ENCODE measurements at regions not wholly inside any gene's neighbourhood (a gene's known extent, or its start where the extent isn't known, plus 50 kb on each side); places are given as distances from the start of the nearest gene placed in this dataset.
"Not testable (repeated sequence)": the region's sequence is repeated elsewhere in the genome, so short reads cannot be mapped to it uniquely, and the experiment has no call there.

- DNase-seq, result no peak
- 97% methylated on average over 4 of the region's 6 CpGs for WGBS (ENCODE audit: insufficient coverage)
- Histone ChIP-seq H3K4me3 (ENCODE audit: control insufficient read depth in 1 of 7, extremely low read depth in 1 of 7, insufficient read depth in 4 of 7, low read depth in 2 of 7, low read length in 6 of 7) (no peak overlapping the region), H3K36me3 (ENCODE audit: control insufficient read depth in 4 of 4, insufficient read depth in 4 of 4, low read length in 3 of 4) (no peaks in the 10 kb centered on the region), H3K27me3 (replicated peaks in 2 of 5; ENCODE audit: control insufficient read depth in 4 of 5, insufficient read depth in 5 of 5, low read length in 4 of 5) (no peaks in the 10 kb centered on the region), H3K9me3 (ENCODE audit: control extremely low read depth in 1 of 5, control insufficient read depth in 4 of 5, insufficient read depth in 2 of 5, low read depth in 1 of 5, low read length in 4 of 5) (peaks cover 0 to 2% (median 1%) of the 10 kb centered on the region in 5 experiments), H3K4me1 (ENCODE audit: control extremely low read depth in 1 of 4, control insufficient read depth in 4 of 4, insufficient read depth in 4 of 4, low read length in 3 of 4) (no peaks in the 10 kb centered on the region), H3K27ac (ENCODE audit: insufficient read depth in 1 of 2, low read depth in 1 of 2, low read length in 2 of 2, poor library complexity in 1 of 2, severe bottlenecking in 2 of 2) (no peak overlapping the region)
- ChIA-PET CTCF (interaction anchor here (0.6 kb wide), 1 partner anchor 546 kb away, joined by 3 read pairs; no protein-coding TSS in a partner anchor), POLR2A (no interaction called here)
Observed at GRCh38 chr6:91895599-91896285, 1308.9 kb upstream of the MAP3K7 start.

DNA sequence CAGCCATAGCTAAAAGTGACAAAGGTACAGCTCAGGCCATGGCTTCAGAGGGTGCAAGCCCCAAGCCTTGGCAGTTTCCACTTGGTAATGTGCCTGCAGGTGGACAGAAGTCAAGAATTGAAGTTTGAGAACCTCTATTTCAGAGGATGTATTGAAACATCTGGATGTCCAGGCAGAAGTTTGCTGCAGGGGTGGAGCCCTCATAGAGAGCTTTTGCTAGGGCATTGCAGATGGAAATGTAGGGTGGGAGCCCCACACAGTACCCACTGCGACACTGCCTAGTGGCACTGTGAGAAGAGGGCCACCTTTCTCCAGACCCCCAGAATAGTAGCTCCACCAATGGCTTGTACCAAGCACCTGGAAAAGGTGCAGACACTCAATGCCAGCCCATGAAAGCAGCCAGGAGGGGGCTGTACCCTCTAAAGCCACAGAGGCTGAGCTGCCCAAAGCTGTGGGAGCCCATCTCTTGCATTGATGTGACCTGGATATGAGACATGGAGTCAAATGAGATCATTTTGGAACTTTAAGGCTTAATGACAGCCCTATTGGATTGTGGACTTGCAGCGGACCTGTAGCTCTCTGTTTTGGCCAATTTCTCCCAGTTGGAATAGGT is 1299.4 kb upstream of the MAP3K7 start:
- 40% methylated on average over 1 of the region's 2 CpGs for WGBS (ENCODE audit: insufficient coverage)
- H3K9me3 ChIP-seq (ENCODE audit: control extremely low read depth in 1 of 5, control insufficient read depth in 4 of 5, insufficient read depth in 2 of 5, low read depth in 1 of 5, low read length in 4 of 5), result peaks cover 1 to 12% (median 9%) of the 10 kb centered on the region in 5 experiments

GRCh38 chr6:91881791-91882190 is 1294.9 kb upstream of the MAP3K7 start:
- H3K9me3 ChIP-seq (ENCODE audit: control extremely low read depth in 1 of 5, control insufficient read depth in 4 of 5, insufficient read depth in 2 of 5, low read depth in 1 of 5, low read length in 4 of 5); CTCF ChIA-PET: not testable (repeated sequence)

More for the DNA sequence above, 1299.4 kb upstream of the MAP3K7 start:
- H3K27ac ChIP-seq (ENCODE audit: insufficient read depth in 1 of 2, low read depth in 1 of 2, low read length in 2 of 2, poor library complexity in 1 of 2, severe bottlenecking in 2 of 2), result no peak overlapping the region
- no peak overlapping the region for H3K4me3 ChIP-seq (ENCODE audit: control insufficient read depth in 1 of 7, extremely low read depth in 1 of 7, insufficient read depth in 4 of 7, low read depth in 2 of 7, low read length in 6 of 7)
- H3K27me3 ChIP-seq (replicated peaks in 2 of 5; ENCODE audit: control insufficient read depth in 4 of 5, insufficient read depth in 5 of 5, low read length in 4 of 5), result no peaks in the 10 kb centered on the region
- no peaks in the 10 kb centered on the region for H3K36me3 ChIP-seq (ENCODE audit: control insufficient read depth in 4 of 4, insufficient read depth in 4 of 4, low read length in 3 of 4)
- POLR2A ChIA-PET, result no interaction called here
- CTCF ChIA-PET, result no interaction called here
- H3K4me1 ChIP-seq (ENCODE audit: control extremely low read depth in 1 of 4, control insufficient read depth in 4 of 4, insufficient read depth in 4 of 4, low read length in 3 of 4), result no peaks in the 10 kb centered on the region
- no peak for DNase-seq

DNA sequence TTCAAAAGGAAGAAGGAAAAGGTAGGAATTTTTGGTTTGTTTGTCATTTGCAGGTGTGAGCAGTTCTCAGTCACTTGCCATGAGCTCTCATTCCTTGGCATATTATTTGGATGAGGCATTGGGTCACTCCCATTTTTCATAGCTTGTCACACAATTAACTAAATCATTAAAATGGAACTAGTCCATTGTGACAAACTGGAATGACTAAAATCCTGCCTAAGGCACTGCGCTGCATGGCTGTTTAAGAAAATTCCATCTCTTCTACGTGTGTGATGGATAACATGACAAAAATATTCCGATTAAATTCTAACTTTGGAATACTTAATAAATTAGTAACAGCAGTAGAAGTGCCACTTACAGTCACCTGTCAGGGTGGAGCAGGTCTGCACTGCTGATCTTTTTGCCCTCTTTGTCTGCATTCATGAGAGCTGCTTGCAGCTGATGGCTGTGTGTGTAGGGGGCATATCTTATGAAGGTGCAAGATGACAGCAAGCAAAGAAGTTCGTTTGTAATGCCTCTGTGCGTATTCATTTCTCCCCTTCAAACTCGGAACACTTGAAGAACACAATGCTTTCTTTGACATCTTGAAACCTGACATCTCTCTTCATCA is 1292.6 kb upstream of the MAP3K7 start:
- ChIA-PET CTCF (no interaction called here), POLR2A (no interaction called here)
- H3K27ac ChIP-seq (ENCODE audit: insufficient read depth in 1 of 2, low read depth in 1 of 2, low read length in 2 of 2, poor library complexity in 1 of 2, severe bottlenecking in 2 of 2), result no peak overlapping the region
- no peak overlapping the region for H3K4me3 ChIP-seq (ENCODE audit: control insufficient read depth in 1 of 7, extremely low read depth in 1 of 7, insufficient read depth in 4 of 7, low read depth in 2 of 7, low read length in 6 of 7)
- no peaks in the 10 kb centered on the region for H3K4me1 ChIP-seq (ENCODE audit: control extremely low read depth in 1 of 4, control insufficient read depth in 4 of 4, insufficient read depth in 4 of 4, low read length in 3 of 4)
- H3K9me3 ChIP-seq (ENCODE audit: control extremely low read depth in 1 of 5, control insufficient read depth in 4 of 5, insufficient read depth in 2 of 5, low read depth in 1 of 5, low read length in 4 of 5), result no peaks in the 10 kb centered on the region
- H3K36me3 ChIP-seq (ENCODE audit: control insufficient read depth in 4 of 4, insufficient read depth in 4 of 4, low read length in 3 of 4), result no peaks in the 10 kb centered on the region
- DNase-seq, result no peak
- WGBS (ENCODE audit: insufficient coverage), result 100% methylated on average over 1 of the region's 6 CpGs
- H3K27me3 ChIP-seq (replicated peaks in 2 of 5; ENCODE audit: control insufficient read depth in 4 of 5, insufficient read depth in 5 of 5, low read length in 4 of 5), result no peaks in the 10 kb centered on the region

More at GRCh38 chr6:91881791-91882190, 1294.9 kb upstream of the MAP3K7 start:
- POLR2A ChIA-PET; H3K27ac ChIP-seq (ENCODE audit: insufficient read depth in 1 of 2, low read depth in 1 of 2, low read length in 2 of 2, poor library complexity in 1 of 2, severe bottlenecking in 2 of 2); H3K4me3 ChIP-seq (ENCODE audit: control insufficient read depth in 1 of 7, extremely low read depth in 1 of 7, insufficient read depth in 4 of 7, low read depth in 2 of 7, low read length in 6 of 7); DNase-seq; H3K27me3 ChIP-seq (replicated peaks in 2 of 5; ENCODE audit: control insufficient read depth in 4 of 5, insufficient read depth in 5 of 5, low read length in 4 of 5); H3K4me1 ChIP-seq (ENCODE audit: control extremely low read depth in 1 of 4, control insufficient read depth in 4 of 4, insufficient read depth in 4 of 4, low read length in 3 of 4); H3K36me3 ChIP-seq (ENCODE audit: control insufficient read depth in 4 of 4, insufficient read depth in 4 of 4, low read length in 3 of 4): not testable (repeated sequence)
- 96% methylated on average over 4 of the region's 16 CpGs for whole genome bisulfite sequencing (ENCODE audit: insufficient coverage)

GRCh38 chr6:91877994-91878393 is 1291.1 kb upstream of the MAP3K7 start:
- no peak overlapping the region for H3K27ac ChIP-seq (ENCODE audit: insufficient read depth in 1 of 2, low read depth in 1 of 2, low read length in 2 of 2, poor library complexity in 1 of 2, severe bottlenecking in 2 of 2)
- H3K9me3 ChIP-seq (ENCODE audit: control extremely low read depth in 1 of 5, control insufficient read depth in 4 of 5, insufficient read depth in 2 of 5, low read depth in 1 of 5, low read length in 4 of 5), result no peaks in the 10 kb centered on the region
- no peak overlapping the region for H3K4me3 ChIP-seq (ENCODE audit: control insufficient read depth in 1 of 7, extremely low read depth in 1 of 7, insufficient read depth in 4 of 7, low read depth in 2 of 7, low read length in 6 of 7)
- ChIA-PET POLR2A (no interaction called here), CTCF (no interaction called here)
- H3K27me3 ChIP-seq (replicated peaks in 2 of 5; ENCODE audit: control insufficient read depth in 4 of 5, insufficient read depth in 5 of 5, low read length in 4 of 5), result no peaks in the 10 kb centered on the region
- H3K4me1 ChIP-seq (ENCODE audit: control extremely low read depth in 1 of 4, control insufficient read depth in 4 of 4, insufficient read depth in 4 of 4, low read length in 3 of 4), result no peaks in the 10 kb centered on the region
- WGBS (ENCODE audit: insufficient coverage), result no CpG with 5 or more reads among the region's 1 CpG
- H3K36me3 ChIP-seq (ENCODE audit: control insufficient read depth in 4 of 4, insufficient read depth in 4 of 4, low read length in 3 of 4), result no peaks in the 10 kb centered on the region
- no peak for DNase-seq

- POLR2A ChIA-PET, result no interaction called here
- no peak overlapping the region for H3K4me3 ChIP-seq (ENCODE audit: control insufficient read depth in 1 of 7, extremely low read depth in 1 of 7, insufficient read depth in 4 of 7, low read depth in 2 of 7, low read length in 6 of 7)
- DNase-seq, result no peak
- CTCF ChIA-PET, result no interaction called here
- H3K27ac ChIP-seq (ENCODE audit: insufficient read depth in 1 of 2, low read depth in 1 of 2, low read length in 2 of 2, poor library complexity in 1 of 2, severe bottlenecking in 2 of 2), result no peak overlapping the region
- H3K9me3 ChIP-seq (ENCODE audit: control extremely low read depth in 1 of 5, control insufficient read depth in 4 of 5, insufficient read depth in 2 of 5, low read depth in 1 of 5, low read length in 4 of 5), result no peaks in the 10 kb centered on the region
- H3K27me3 ChIP-seq (replicated peaks in 2 of 5; ENCODE audit: control insufficient read depth in 4 of 5, insufficient read depth in 5 of 5, low read length in 4 of 5), result no peaks in the 10 kb centered on the region
- WGBS (ENCODE audit: insufficient coverage), result 90% methylated on average over 2 of the region's 3 CpGs
- H3K4me1 ChIP-seq (ENCODE audit: control extremely low read depth in 1 of 4, control insufficient read depth in 4 of 4, insufficient read depth in 4 of 4, low read length in 3 of 4), result no peaks in the 10 kb centered on the region
- H3K36me3 ChIP-seq (ENCODE audit: control insufficient read depth in 4 of 4, insufficient read depth in 4 of 4, low read length in 3 of 4), result no peaks in the 10 kb centered on the region
Observed at GRCh38 chr6:91874971-91875370, 1288.1 kb upstream of the MAP3K7 start.

DNA sequence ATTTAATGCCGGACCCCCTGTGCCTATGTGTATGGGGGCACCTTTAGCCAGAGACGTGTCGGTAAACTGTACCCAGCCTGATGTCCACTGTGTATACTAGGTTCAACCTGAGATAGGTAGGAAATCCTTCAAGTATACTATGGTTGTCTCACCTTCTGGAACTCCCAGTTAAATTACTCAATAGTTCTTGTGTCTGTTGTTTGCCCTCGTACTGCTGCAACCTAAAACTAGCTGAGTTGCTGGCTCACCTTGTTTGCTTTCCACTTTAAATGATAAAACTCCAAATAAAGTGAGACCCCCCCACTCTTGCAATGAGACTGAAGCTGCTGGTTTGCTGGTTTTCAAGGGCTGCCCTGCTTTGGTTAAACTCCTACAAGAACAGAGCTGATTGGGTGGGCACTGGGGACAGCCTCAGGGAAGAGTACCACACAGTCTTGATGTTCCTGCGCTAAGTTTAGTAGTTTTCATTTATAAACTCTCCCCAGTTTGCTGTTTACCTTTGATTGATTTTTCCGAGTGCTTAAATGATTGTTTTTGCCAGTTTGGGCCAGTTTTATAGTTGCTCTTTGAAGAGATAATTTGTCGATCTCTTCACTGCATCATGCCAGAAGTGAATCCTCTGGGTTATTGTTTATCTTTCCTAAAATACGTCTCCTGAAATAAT is 1281.8 kb upstream of the MAP3K7 start:
- no peaks in the 10 kb centered on the region for H3K27me3 ChIP-seq (replicated peaks in 2 of 5; ENCODE audit: control insufficient read depth in 4 of 5, insufficient read depth in 5 of 5, low read length in 4 of 5)
- no peak overlapping the region for H3K4me3 ChIP-seq (ENCODE audit: control insufficient read depth in 1 of 7, extremely low read depth in 1 of 7, insufficient read depth in 4 of 7, low read depth in 2 of 7, low read length in 6 of 7)
- no peak for DNase-seq
- ChIA-PET POLR2A (no interaction called here), CTCF (no interaction called here)
- H3K36me3 ChIP-seq (ENCODE audit: control insufficient read depth in 4 of 4, insufficient read depth in 4 of 4, low read length in 3 of 4), result no peaks in the 10 kb centered on the region
- no peak overlapping the region for H3K27ac ChIP-seq (ENCODE audit: insufficient read depth in 1 of 2, low read depth in 1 of 2, low read length in 2 of 2, poor library complexity in 1 of 2, severe bottlenecking in 2 of 2)
- H3K4me1 ChIP-seq (ENCODE audit: control extremely low read depth in 1 of 4, control insufficient read depth in 4 of 4, insufficient read depth in 4 of 4, low read length in 3 of 4), result no peaks in the 10 kb centered on the region
- WGBS (ENCODE audit: insufficient coverage), result 96% methylated on average over 6 of the region's 8 CpGs
- no peaks in the 10 kb centered on the region for H3K9me3 ChIP-seq (ENCODE audit: control extremely low read depth in 1 of 5, control insufficient read depth in 4 of 5, insufficient read depth in 2 of 5, low read depth in 1 of 5, low read length in 4 of 5)

Data from common myeloid progenitor, CD34-positive (primary cell).